K562 (cell line): ENCODE measurements at regions not wholly inside any gene's neighbourhood (a gene's known extent, or its start where the extent isn't known, plus 50 kb on each side); places are given as distances from the start of the nearest gene placed in this dataset.

ENCODE experiments used
- ATAC-seq: fragments of 200-7000 bp; cut with Tn5 transposase; 3 replicates; pipeline ENCODE4 v1.9.1; 2020; ENCODE audit warnings: moderate library complexity
- BruUV-seq: library from RNA; stranded (reverse); fragments of 400-500 nt; replicated peaks from 2 replicates; lab custom pipeline; 2021; lab: Mats Ljungman, UMichigan
- CTCF ChIA-PET: fragments of 300-600 bp; formaldehyde crosslinking; extraction: SDS; loops from one replicate; lab custom pipeline; 2021; ENCODE audit warnings: low intra/inter-chr PET ratio; lab: Yijun Ruan, JAX
- POLR2A ChIA-PET: fragments of 300-600, 350-650 bp; sonication (Branson Sonifier 250); formaldehyde crosslinking; extraction: SDS; loops from one replicate; lab custom pipeline; 2021; ENCODE audit warnings: antibody characterized with exemption, inconsistent platforms; lab: Yijun Ruan, JAX
- DNase-seq, 4 experiments: peaks; one replicate each; pipeline versions ENCODE4 v3.0.0 to v3.0.0-alpha.2; 2011 to 2018; ENCODE audit warnings: low spot score in 3 of 4, mixed read lengths in 3 of 4; ENCODE audit errors: extremely low read depth in 1 of 4
- FAIRE-seq: peaks from 2 replicates; lab custom pipeline; 2011; peaks lifted over from hg19 to GRCh38; lab: Jason Lieb, UNC
- H2AFZ ChIP-seq: 2 replicates; pipeline ENCODE4 v1.6.0; 2011; ENCODE audit warnings: low read depth, low read length, control low read depth, inconsistent platforms
- H3K27ac ChIP-seq: fragments of 200-600 bp; 3 replicates; pipeline ENCODE4 v1.8.0; 2011; ENCODE audit warnings: low read depth, mild to moderate bottlenecking, control low read depth, inconsistent platforms, low read length, moderate library complexity, mixed read lengths; ENCODE audit errors: extremely low read depth
- H3K27me3 ChIP-seq, 2 experiments: fragments of 300-600 bp in 1 of 2; 2 replicates in 1 of 2; 3 replicates in 1 of 2; pipeline versions ENCODE4 v1.6.0 to v1.8.0; 2011; ENCODE audit warnings: inconsistent platforms in 2 of 2, low read length in 2 of 2, mild to moderate bottlenecking in 1 of 2, mixed read lengths in 1 of 2, moderate library complexity in 1 of 2; ENCODE audit not compliant: control insufficient read depth in 2 of 2, insufficient read depth in 2 of 2
- H3K36me3 ChIP-seq: fragments of 300-600 bp; 3 replicates; pipeline ENCODE4 v1.8.0; 2011; ENCODE audit warnings: mild to moderate bottlenecking, low read length, inconsistent platforms; ENCODE audit not compliant: control insufficient read depth, insufficient read depth
- H3K4me1 ChIP-seq, 2 experiments: fragments of 200-600 bp in 1 of 2; replicated peaks in 1 of 2; 2 replicates in 1 of 2; 3 replicates in 1 of 2; pipeline versions ENCODE4 v1.5.1 to v1.8.0; 2011; ENCODE audit warnings: inconsistent platforms in 2 of 2, low read length in 2 of 2, mild to moderate bottlenecking in 1 of 2, mixed read lengths in 1 of 2, moderate library complexity in 1 of 2; ENCODE audit not compliant: control insufficient read depth in 2 of 2, insufficient read depth in 2 of 2
- H3K4me2 ChIP-seq: 2 replicates; pipeline ENCODE4 v1.6.1; 2011; ENCODE audit warnings: low read length, control low read depth, inconsistent platforms, mixed read lengths; ENCODE audit not compliant: insufficient read depth
- H3K4me3 ChIP-seq: fragments of 200-600 bp; sonication (generic), shearing (Covaris generic); 2 replicates; pipeline ENCODE4 v1.5.1; 2016; ENCODE audit warnings: control low read depth, inconsistent platforms
- H3K79me2 ChIP-seq: fragments of 200-600 bp; 3 replicates; pipeline ENCODE4 v1.8.0; 2011; ENCODE audit warnings: low read length, inconsistent platforms; ENCODE audit not compliant: control insufficient read depth, insufficient read depth
- H3K9ac ChIP-seq, 2 experiments: 2 replicates each; pipeline versions ENCODE4 v1.6.0 to v1.6.1; 2011; ENCODE audit warnings: low read depth in 2 of 2, low read length in 2 of 2, control low read depth in 1 of 2, inconsistent platforms in 1 of 2, mild to moderate bottlenecking in 1 of 2, mixed read lengths in 1 of 2; ENCODE audit not compliant: insufficient read depth in 1 of 2
- H3K9me1 ChIP-seq: one replicate; pipeline ENCODE4 v1.6.0; 2011; ENCODE audit warnings: inconsistent platforms, mild to moderate bottlenecking, low read length, moderate library complexity; ENCODE audit not compliant: control insufficient read depth, insufficient read depth
- H3K9me3 ChIP-seq: replicated peaks from 2 replicates; pipeline ENCODE4 v1.5.1; 2011; ENCODE audit warnings: low read depth, low read length, inconsistent platforms; ENCODE audit not compliant: control insufficient read depth, insufficient read depth
- H4K20me1 ChIP-seq: replicated peaks from 2 replicates; pipeline ENCODE4 v1.6.1; 2011; ENCODE audit warnings: low read length, inconsistent platforms, mixed read lengths; ENCODE audit not compliant: control insufficient read depth, insufficient read depth
- ASH1L ChIP-seq: fragments of 450-650 bp; IDR thresholded peaks from 2 replicates; pipeline ENCODE4 v1.6.1; 2018; ENCODE audit warnings: borderline replicate concordance, mild to moderate bottlenecking, low read depth; ENCODE audit not compliant: partially characterized antibody
- CBFA2T2 ChIP-seq: fragments of 450-650 bp; conservative IDR thresholded peaks from 2 replicates; pipeline ENCODE4 v1.6.1; 2017; ENCODE audit warnings: mild to moderate bottlenecking
- DNMT1 ChIP-seq: fragments of 450-650 bp; IDR thresholded peaks from 2 replicates; pipeline ENCODE4 v1.6.1; 2016; ENCODE audit warnings: antibody characterized with exemption, mild to moderate bottlenecking
- IFI16 ChIP-seq: fragments of 250-450 bp; sonication (Bioruptor Pico); IDR thresholded peaks from 2 replicates; pipeline ENCODE4 v2.1.2; 2022; ENCODE audit warnings: mild to moderate bottlenecking, inconsistent platforms
- MYC ChIP-seq, 2 experiments: fragments of 250-450 bp in 1 of 2; sonication (Bioruptor Pico) in 1 of 2; IDR thresholded peaks; 2 replicates each; pipeline versions ENCODE4 v1.5.1 to v1.6.1; 2012 to 2021; ENCODE audit warnings: low read depth in 2 of 2, borderline replicate concordance in 1 of 2, improper control_type of control experiment in 1 of 2, low read length in 1 of 2, mild to moderate bottlenecking in 1 of 2, moderate library complexity in 1 of 2
- NEUROD1 ChIP-seq: fragments of 150-350 bp; IDR thresholded peaks from 2 replicates; pipeline ENCODE4 v1.6.1; 2014; ENCODE audit warnings: borderline replicate concordance, low read length, low read depth; ENCODE audit not compliant: partially characterized antibody
- PHTF2 ChIP-seq: fragments of 250-450 bp; sonication (Bioruptor Pico); IDR thresholded peaks from 2 replicates; pipeline ENCODE4 v1.5.0; 2021; ENCODE audit warnings: mild to moderate bottlenecking
- RB1 ChIP-seq: fragments of 450-650 bp; IDR thresholded peaks from 2 replicates; pipeline ENCODE4 v1.6.1; 2017; ENCODE audit warnings: low read depth, mild to moderate bottlenecking
- RBM25 ChIP-seq: fragments of 200-400 bp; formaldehyde crosslinking; IDR thresholded peaks from 2 replicates; pipeline ENCODE4 v1.6.1; 2018; ENCODE audit warnings: low read length, low read depth, moderate library complexity; ENCODE audit not compliant: severe bottlenecking
- SIRT6 ChIP-seq: IDR thresholded peaks from one replicate; pipeline ENCODE4 v1.6.1; 2012; ENCODE audit warnings: low read depth, mild to moderate bottlenecking, control low read depth, inconsistent platforms, low read length, moderate library complexity
- ZNF57 ChIP-seq: fragments of 450-650 bp; formaldehyde crosslinking; IDR thresholded peaks from 2 replicates; pipeline ENCODE4 v1.4.0; 2020; ENCODE audit warnings: mild to moderate bottlenecking, moderate library complexity
- ZNF584 ChIP-seq: fragments of 200-800 bp; sonication (Bioruptor generic); IDR thresholded peaks from 2 replicates; pipeline ENCODE4 v1.6.1; 2016; ENCODE audit warnings: low read depth, mild to moderate bottlenecking, missing genetic modification characterization, missing compliant biosample characterization
- WGBS: fragments of 100-300 bp; shearing (Covaris generic); methylation state at CpG from one replicate; pipeline ENCODE4 v1.1.6; 2016; ENCODE audit warnings: low coverage, mixed read lengths; ENCODE audit not compliant: insufficient coverage; ENCODE audit errors: missing lambda C conversion rate; 5-methylcytosine and 5-hydroxymethylcytosine counted together
- in situ Hi-C: fragments of 300-500 bp; cut with MboI; formaldehyde crosslinking; loops from 4 replicates; pipeline ENCODE4 v1.15.0; 2018; ENCODE audit warnings: inconsistent platforms, mixed read lengths
- intact Hi-C: fragments of 100-400 bp; cut with micrococcal nuclease; formaldehyde crosslinking; loops from 2 replicates; pipeline ENCODE4 v1.14.2; 2022
- TF ChIP-seq, protein P1 (sequence below), 2 experiments: IDR thresholded peaks in 1 of 2; conservative IDR thresholded peaks in 1 of 2; 2 replicates each; pipeline ENCODE4 v1.6.1; 2016; ENCODE audit warnings: low read depth in 2 of 2, mild to moderate bottlenecking in 1 of 2, missing compliant biosample characterization in 1 of 2, missing genetic modification characterization in 1 of 2, moderate library complexity in 1 of 2

- FAIRE-seq: no peak
- DNase-seq: no peak
Measured at GRCh38 chr6:1519597-1519996, 90.1 kb upstream of the FOXC1 start.

More at GRCh38 chr6:1519597-1519996, 90.1 kb upstream of the FOXC1 start:
- no peak overlapping the region for H3K9ac ChIP-seq
- 0% methylated on average over 4 of the region's 4 CpGs for WGBS
- no peak overlapping the region for H3K4me3 ChIP-seq
- no peak overlapping the region for H2AFZ ChIP-seq
- H3K9me1 ChIP-seq: no peaks in the 10 kb centered on the region
- no peaks in the 10 kb centered on the region for H3K9me3 ChIP-seq
- H3K27me3 ChIP-seq: peaks cover 0 to 40% of the 10 kb centered on the region in 2 experiments
- no peaks in the 10 kb centered on the region for H3K36me3 ChIP-seq
- H3K27ac ChIP-seq: no peak overlapping the region
- intact Hi-C loops (no loop called here), in situ Hi-C loops (no loop called here)
- no peak for ATAC-seq
- BruUV-seq: no TSS peak
- no peaks in the 10 kb centered on the region for H3K79me2 ChIP-seq
- H3K4me1 ChIP-seq: peaks cover 0 to 16% of the 10 kb centered on the region in 2 experiments; a peak in 2 of 5 replicates
- no peak overlapping the region for H3K4me2 ChIP-seq
- CTCF ChIA-PET: no interaction called here
- 0 out of 2 replicates have a peak, but pooled peaks cover 3% of the 10 kb centered on the region for H4K20me1 ChIP-seq
- POLR2A ChIA-PET: no interaction called here
- TF ChIP-seq PHTF2 (CRISPR knock-in tag): no peak
- no peak for TF ChIP-seq ASH1L
- TF ChIP-seq ZNF57 (CRISPR knock-in tag): no peak
- no peak for TF ChIP-seq DNMT1
- TF ChIP-seq, protein P1, sequence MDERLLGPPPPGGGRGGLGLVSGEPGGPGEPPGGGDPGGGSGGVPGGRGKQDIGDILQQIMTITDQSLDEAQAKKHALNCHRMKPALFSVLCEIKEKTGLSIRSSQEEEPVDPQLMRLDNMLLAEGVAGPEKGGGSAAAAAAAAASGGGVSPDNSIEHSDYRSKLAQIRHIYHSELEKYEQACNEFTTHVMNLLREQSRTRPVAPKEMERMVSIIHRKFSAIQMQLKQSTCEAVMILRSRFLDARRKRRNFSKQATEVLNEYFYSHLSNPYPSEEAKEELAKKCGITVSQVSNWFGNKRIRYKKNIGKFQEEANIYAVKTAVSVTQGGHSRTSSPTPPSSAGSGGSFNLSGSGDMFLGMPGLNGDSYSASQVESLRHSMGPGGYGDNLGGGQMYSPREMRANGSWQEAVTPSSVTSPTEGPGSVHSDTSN (CRISPR knock-in tag; IDR thresholded peaks at IDR 0.05; ENCODE audit: low read depth): no peak
- TF ChIP-seq, protein P1 (tag; conservative IDR thresholded peaks at IDR 0.05; ENCODE audit: low read depth): no peak
- no peak for TF ChIP-seq NEUROD1
- no peak for TF ChIP-seq ZNF584 (CRISPR knock-in tag)
- TF ChIP-seq MYC (IDR thresholded peaks at IDR 0.05; ENCODE audit: low read depth, low read length): no peak
- TF ChIP-seq MYC (CRISPR knock-in tag; IDR thresholded peaks at IDR 0.05; ENCODE audit: borderline replicate concordance, low read depth): no peak
- TF ChIP-seq RB1: no peak
- no peak for TF ChIP-seq IFI16 (CRISPR knock-in tag)
- TF ChIP-seq RBM25: no peak
- TF ChIP-seq SIRT6: no peak
- no peak for TF ChIP-seq CBFA2T2
